B cell (primary cell): ENCODE measurements at regions not wholly inside any gene's neighbourhood (a gene's known extent, or its start where the extent isn't known, plus 50 kb on each side); places are given as distances from the start of the nearest gene placed in this dataset.

ENCODE experiments used
- ATAC-seq: fragments of 200-7000 bp; cut with Tn5 transposase; one replicate; pipeline ENCODE4 v1.10.0; 2021; ENCODE audit warnings: low read depth, mild to moderate bottlenecking, moderate number of reproducible peaks, moderate library complexity
- CTCF ChIA-PET: fragments of 350-600 bp; sonication (Branson Sonifier 250); formaldehyde crosslinking; loops from one replicate; lab custom pipeline; 2021; ENCODE audit warnings: antibody characterized with exemption, inconsistent platforms; lab: Charles Lee
- POLR2A ChIA-PET: fragments of 350-600 bp; sonication (Branson Sonifier 250); formaldehyde crosslinking; loops from one replicate; lab custom pipeline; 2021; ENCODE audit warnings: antibody characterized with exemption; lab: Charles Lee
- DNase-seq: peaks from one replicate; pipeline ENCODE4 v3.0.0; 2013
- H2AFZ ChIP-seq: 2 replicates; pipeline ENCODE4 v1.6.1; 2012; ENCODE audit warnings: mild to moderate bottlenecking, low read depth, low read length; ENCODE audit not compliant: insufficient read depth, poor library complexity, severe bottlenecking
- H3K27ac ChIP-seq, 2 donors: 1 replicate in 1 of 2; 2 replicates in 1 of 2; pipeline ENCODE4 v1.5.1; 2012 to 2013; ENCODE audit warnings: low read length in 2 of 2, mild to moderate bottlenecking in 2 of 2, moderate library complexity in 1 of 2
- H3K27me3 ChIP-seq, 4 experiments: fragments of 200-600 bp in 1 of 4; sonication (generic) in 1 of 4; replicated peaks in 1 of 4; 1 replicate in 2 of 4; 2 replicates in 2 of 4; pipeline versions ENCODE4 v1.6.1 to v1.7.0; 2013 to 2016; ENCODE audit warnings: low read length in 3 of 4, mild to moderate bottlenecking in 2 of 4, mixed read lengths in 1 of 4, moderate library complexity in 1 of 4; ENCODE audit not compliant: insufficient read depth in 4 of 4, control insufficient read depth in 3 of 4; ENCODE audit errors: control extremely low read depth in 1 of 4
- H3K36me3 ChIP-seq, 2 experiments: replicated peaks in 1 of 2; 1 replicate in 1 of 2; 2 replicates in 1 of 2; pipeline versions ENCODE4 v1.6.1 to v1.7.1; 2013; ENCODE audit warnings: low read length in 1 of 2; ENCODE audit not compliant: insufficient read depth in 2 of 2, control insufficient read depth in 1 of 2; ENCODE audit errors: control extremely low read depth in 1 of 2, extremely low read depth in 1 of 2
- H3K4me1 ChIP-seq, 2 donors: fragments of 200-600 bp in 1 of 2; sonication (generic) in 1 of 2; 1 replicate in 1 of 2; 2 replicates in 1 of 2; pipeline versions ENCODE4 v1.5.1 to v1.6.1; 2013 to 2017; ENCODE audit warnings: low read length in 2 of 2; ENCODE audit not compliant: control insufficient read depth in 2 of 2, insufficient read depth in 2 of 2
- H3K4me2 ChIP-seq: replicated peaks from 2 replicates; pipeline ENCODE3; 2012; ENCODE audit warnings: mild to moderate bottlenecking, low read depth, low read length; ENCODE audit not compliant: poor library complexity, severe bottlenecking
- H3K4me3 ChIP-seq, 5 experiments: fragments of 200-600 bp in 1 of 5; sonication (generic) in 1 of 5; 1 replicate in 3 of 5; 2 replicates in 2 of 5; pipeline versions ENCODE4 v1.5.1 to v1.7.0; 2011 to 2016; ENCODE audit warnings: low read length in 4 of 5, mild to moderate bottlenecking in 4 of 5, low read depth in 2 of 5, control low read depth in 1 of 5, moderate library complexity in 1 of 5; ENCODE audit not compliant: insufficient read depth in 1 of 5; ENCODE audit errors: control extremely low read depth in 1 of 5, extremely low read depth in 1 of 5
- H3K79me2 ChIP-seq: fragments of 200-600 bp; sonication (generic); one replicate; pipeline ENCODE4 v1.6.0; 2016; ENCODE audit warnings: low read length; ENCODE audit not compliant: control insufficient read depth, insufficient read depth
- H3K9ac ChIP-seq: fragments of 200-600 bp; sonication (generic); 2 replicates; pipeline ENCODE4 v1.6.1; 2017; ENCODE audit warnings: mild to moderate bottlenecking, low read length, moderate library complexity
- H3K9me3 ChIP-seq, 3 donors: one replicate each; pipeline versions ENCODE4 v1.6.1 to v1.7.1; 2013; ENCODE audit warnings: low read length in 2 of 3; ENCODE audit not compliant: control insufficient read depth in 2 of 3, insufficient read depth in 1 of 3; ENCODE audit errors: control extremely low read depth in 1 of 3
- H4K20me1 ChIP-seq: 2 replicates; pipeline ENCODE4 v1.6.0; 2012; ENCODE audit warnings: mild to moderate bottlenecking, low read length; ENCODE audit not compliant: insufficient read depth, control insufficient read depth, poor library complexity, severe bottlenecking
- H3K27ac Mint-ChIP-seq: one replicate; pipeline ENCODE4 v1.8.0; 2021; ENCODE audit warnings: mixed read lengths
- H3K27me3 Mint-ChIP-seq: one replicate; pipeline ENCODE4 v1.8.0; 2021; ENCODE audit warnings: mixed read lengths
- H3K4me1 Mint-ChIP-seq: one replicate; pipeline ENCODE4 v1.8.0; 2021; ENCODE audit warnings: mixed read lengths
- H3K4me3 Mint-ChIP-seq: one replicate; pipeline ENCODE4 v1.8.0; 2021; ENCODE audit warnings: mixed read lengths
- H3K9me3 Mint-ChIP-seq: one replicate; pipeline ENCODE4 v1.8.0; 2022; ENCODE audit warnings: mixed read lengths; ENCODE audit not compliant: insufficient read depth
- EZH2 ChIP-seq: IDR thresholded peaks from 2 replicates; pipeline ENCODE4 v1.6.1; 2012; ENCODE audit warnings: borderline replicate concordance, low read depth, mild to moderate bottlenecking, moderate library complexity, low read length; ENCODE audit not compliant: insufficient read depth, poor library complexity, severe bottlenecking
- WGBS: methylation state at CpG from one replicate; pipeline ENCODE4 v1.1.5; 2013; ENCODE audit warnings: missing lambda C conversion rate; ENCODE audit not compliant: insufficient coverage; 5-methylcytosine and 5-hydroxymethylcytosine counted together
- intact Hi-C: fragments of 100-400 bp; cut with micrococcal nuclease; formaldehyde crosslinking; loops from one replicate; pipeline ENCODE4 v1.10.0; 2022
- TF ChIP-seq, protein P1 (sequence below): fragments of 200-600 bp; IDR thresholded peaks from one replicate; pipeline ENCODE4 v1.8.0; 2022; ENCODE audit warnings: antibody characterized with exemption, mild to moderate bottlenecking

DNA sequence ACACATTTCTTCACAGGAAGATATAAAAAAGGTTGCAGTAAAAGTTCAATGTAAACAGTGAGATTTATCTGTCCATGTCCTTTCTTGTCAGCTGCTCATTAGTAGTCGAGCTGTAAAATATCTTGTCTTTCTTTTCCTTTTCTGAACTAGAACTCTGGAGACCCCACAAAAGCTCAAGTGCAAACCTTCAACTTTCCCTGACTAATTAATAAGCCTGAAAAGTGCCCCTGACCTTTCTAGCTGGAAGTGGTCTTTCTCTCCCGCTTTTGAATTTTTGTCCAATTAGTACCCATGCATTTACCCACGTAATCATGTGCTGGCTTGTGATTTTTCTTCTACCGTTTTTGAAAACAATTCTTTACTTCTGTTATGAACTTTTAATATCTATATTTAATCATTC is 63.6 kb upstream of the EHBP1 start:
- Mint-ChIP-seq H3K4me1 (no peaks in the 10 kb centered on the region), H3K4me3 (no peak overlapping the region), H3K9me3 (no peaks in the 10 kb centered on the region), H3K27me3 (peaks cover 9% of the 10 kb centered on the region), H3K27ac (no peak overlapping the region)
- ChIA-PET POLR2A (no interaction called here), CTCF (no interaction called here)
- Histone ChIP-seq H3K4me1 (no peaks in the 10 kb centered on the region), H3K4me3 (no peak overlapping the region), H3K4me2 (no peak overlapping the region), H3K9me3 (no peaks in the 10 kb centered on the region), H3K27ac (no peak overlapping the region), H3K36me3 (no peaks in the 10 kb centered on the region), H4K20me1 (no peaks in the 10 kb centered on the region), H3K27me3 (no peaks in the 10 kb centered on the region), H3K9ac (no peak overlapping the region), H3K79me2 (no peaks in the 10 kb centered on the region), H2AFZ (peak overlapping the region; percentile 6)
- ATAC-seq (no peak), DNase-seq (no peak)
- WGBS = 13% methylated on average over 1 of the region's 4 CpGs
- TF ChIP-seq, protein P1, sequence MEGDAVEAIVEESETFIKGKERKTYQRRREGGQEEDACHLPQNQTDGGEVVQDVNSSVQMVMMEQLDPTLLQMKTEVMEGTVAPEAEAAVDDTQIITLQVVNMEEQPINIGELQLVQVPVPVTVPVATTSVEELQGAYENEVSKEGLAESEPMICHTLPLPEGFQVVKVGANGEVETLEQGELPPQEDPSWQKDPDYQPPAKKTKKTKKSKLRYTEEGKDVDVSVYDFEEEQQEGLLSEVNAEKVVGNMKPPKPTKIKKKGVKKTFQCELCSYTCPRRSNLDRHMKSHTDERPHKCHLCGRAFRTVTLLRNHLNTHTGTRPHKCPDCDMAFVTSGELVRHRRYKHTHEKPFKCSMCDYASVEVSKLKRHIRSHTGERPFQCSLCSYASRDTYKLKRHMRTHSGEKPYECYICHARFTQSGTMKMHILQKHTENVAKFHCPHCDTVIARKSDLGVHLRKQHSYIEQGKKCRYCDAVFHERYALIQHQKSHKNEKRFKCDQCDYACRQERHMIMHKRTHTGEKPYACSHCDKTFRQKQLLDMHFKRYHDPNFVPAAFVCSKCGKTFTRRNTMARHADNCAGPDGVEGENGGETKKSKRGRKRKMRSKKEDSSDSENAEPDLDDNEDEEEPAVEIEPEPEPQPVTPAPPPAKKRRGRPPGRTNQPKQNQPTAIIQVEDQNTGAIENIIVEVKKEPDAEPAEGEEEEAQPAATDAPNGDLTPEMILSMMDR = no peak
- no peak for TF ChIP-seq EZH2
- intact Hi-C loops = no loop called here

DNA sequence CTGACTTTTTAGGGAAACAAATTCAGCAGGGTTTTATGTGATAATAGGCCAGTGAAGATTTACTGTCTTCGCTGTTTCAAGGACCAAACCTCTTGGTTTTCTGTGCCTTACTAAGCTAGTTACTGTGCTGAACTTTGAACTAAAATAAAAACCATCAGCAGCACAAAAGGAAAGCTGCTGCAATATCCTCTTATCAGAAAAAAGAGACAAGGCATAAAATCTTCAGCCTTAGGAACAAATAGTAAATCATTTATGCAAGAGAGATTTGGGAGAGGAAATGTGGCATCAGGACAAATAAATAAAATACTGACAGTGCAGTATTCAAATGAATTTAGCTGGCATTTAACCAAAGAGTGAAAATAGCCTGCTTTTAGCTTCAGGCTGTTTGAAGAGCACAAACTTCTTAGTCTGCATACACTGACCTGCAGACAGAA is 64.1 kb upstream of the EHBP1 start:
- Histone ChIP-seq H3K36me3 (no peaks in the 10 kb centered on the region), H3K9ac (no peak overlapping the region), H3K4me1 (no peaks in the 10 kb centered on the region), H4K20me1 (no peaks in the 10 kb centered on the region), H3K4me3 (no peak overlapping the region), H2AFZ (peak overlapping the region; percentile 6), H3K27me3 (no peaks in the 10 kb centered on the region), H3K27ac (no peak overlapping the region), H3K79me2 (no peaks in the 10 kb centered on the region), H3K9me3 (no peaks in the 10 kb centered on the region), H3K4me2 (no peak overlapping the region)
- Mint-ChIP-seq H3K27me3 (peaks cover 13% of the 10 kb centered on the region), H3K4me1 (no peaks in the 10 kb centered on the region), H3K4me3 (no peak overlapping the region), H3K27ac (no peak overlapping the region), H3K9me3 (no peaks in the 10 kb centered on the region)
- WGBS = no CpG with 5 or more reads among the region's 1 CpG
- TF ChIP-seq EZH2 = no peak
- TF ChIP-seq, protein P1 = no peak
- DNase-seq (no peak), ATAC-seq (no peak)
- ChIA-PET POLR2A (no interaction called here), CTCF (no interaction called here)
- intact Hi-C loops = no loop called here
